Activated CD4-positive, alpha-beta T cell treated with anti-CD3 and anti-CD28 coated beads, Interleukin-2, Interleukin-4, amounts not matched to agents 100 ng/mL and 50 ng/mL, durations not matched to agents 16 hours and 8 hours (primary cell): ENCODE measurements at regions not wholly inside any gene's neighbourhood (a gene's known extent, or its start where the extent isn't known, plus 50 kb on each side); places are given as distances from the start of the nearest gene placed in this dataset.
"Not testable (repeated sequence)": the region's sequence is repeated elsewhere in the genome, so short reads cannot be mapped to it uniquely, and the experiment has no call there.

ENCODE experiments used
- DNase-seq: peaks from one replicate; pipeline ENCODE4 v3.0.0-alpha.2; 2020; ENCODE audit warnings: low spot score

DNA sequence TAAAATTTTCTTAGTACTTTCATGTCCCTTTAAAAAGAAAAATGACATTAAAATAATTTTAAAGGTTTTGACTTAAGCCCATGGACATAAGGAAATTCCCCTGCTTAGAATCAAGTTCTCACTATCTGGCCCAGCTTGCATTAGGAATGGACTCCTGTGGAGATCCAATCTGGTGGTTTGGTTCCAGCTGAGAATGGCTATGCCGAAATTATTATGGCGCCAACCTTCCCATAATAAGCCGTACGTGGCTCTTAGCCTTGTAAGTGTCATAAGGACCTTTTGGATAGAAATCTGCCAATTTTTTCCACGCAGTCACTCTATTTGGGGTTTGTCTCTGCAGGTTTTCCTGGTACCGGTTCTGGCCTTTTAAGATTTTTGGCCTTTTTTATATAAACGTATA lies 262.1 kb upstream of the MAF start:
- DNase-seq = no peak

DNA sequence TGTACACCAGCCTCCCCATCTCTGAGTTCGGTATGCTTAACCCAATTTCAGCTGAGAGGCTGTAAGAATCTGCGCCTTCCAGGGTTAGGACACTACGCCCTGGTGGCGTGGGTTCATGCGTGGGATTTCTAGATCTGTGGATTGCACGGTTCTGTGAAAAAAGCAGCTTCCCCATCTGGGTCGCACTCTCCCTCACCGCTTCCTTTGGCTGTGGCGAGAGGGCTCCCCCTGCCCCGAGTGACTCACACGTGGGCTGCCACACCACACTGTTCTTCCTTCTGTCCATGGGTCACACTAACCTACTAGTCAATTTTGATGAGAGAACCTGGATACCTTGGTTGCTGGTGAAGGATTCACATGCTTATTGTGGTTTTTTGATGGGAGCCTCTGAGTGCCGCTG lies 256.0 kb upstream of the MAF start:
- DNase-seq = no peak

- DNase-seq = no peak
Measured at GRCh38 chr16:79850348-79850747, 249.8 kb upstream of the MAF start.

- DNase-seq = no peak
Measured at GRCh38 chr16:79849119-79849518, 248.6 kb upstream of the MAF start.

GRCh38 chr16:79848719-79849118 lies 248.2 kb upstream of the MAF start:
- no peak for DNase-seq

DNA sequence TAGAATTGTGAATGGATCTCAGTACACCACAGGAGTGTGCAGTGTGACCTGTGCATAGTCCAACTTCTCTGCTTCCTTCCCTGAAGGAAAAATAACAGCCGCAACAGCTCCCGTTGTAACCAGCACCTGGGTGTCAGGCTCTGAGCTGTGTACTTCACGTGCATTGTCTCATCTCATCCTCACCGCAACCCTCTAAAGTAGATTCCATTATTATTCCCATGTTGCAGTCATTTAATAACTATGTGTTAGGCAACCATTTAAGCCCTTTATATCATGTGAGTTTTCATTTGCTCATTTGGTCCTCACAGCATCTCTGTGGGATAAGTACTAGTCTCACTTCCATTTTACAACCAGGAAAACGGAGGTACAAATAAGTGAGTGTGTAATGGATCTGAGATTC lies 247.0 kb upstream of the MAF start:
- no peak for DNase-seq

DNA sequence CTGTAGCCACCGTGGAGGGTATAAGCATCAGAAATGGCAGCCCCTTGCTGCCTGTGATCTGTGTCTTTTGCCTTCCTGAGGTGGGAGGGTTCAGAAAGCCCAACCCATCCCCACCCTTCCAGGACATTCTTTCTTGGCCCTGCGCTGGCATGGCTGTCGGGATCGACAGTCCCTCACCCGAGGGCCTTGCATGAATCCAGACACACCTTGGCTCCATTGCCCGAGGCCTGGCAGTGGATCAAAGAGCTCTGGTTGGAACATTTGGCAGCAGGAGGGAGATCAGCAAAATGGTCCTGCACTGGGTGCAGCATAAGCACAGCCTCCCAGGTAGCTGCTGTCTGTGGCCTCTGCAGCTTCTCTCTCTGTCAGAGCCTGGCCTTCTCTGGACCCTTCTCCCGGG lies 246.6 kb upstream of the MAF start:
- no peak for DNase-seq

DNA sequence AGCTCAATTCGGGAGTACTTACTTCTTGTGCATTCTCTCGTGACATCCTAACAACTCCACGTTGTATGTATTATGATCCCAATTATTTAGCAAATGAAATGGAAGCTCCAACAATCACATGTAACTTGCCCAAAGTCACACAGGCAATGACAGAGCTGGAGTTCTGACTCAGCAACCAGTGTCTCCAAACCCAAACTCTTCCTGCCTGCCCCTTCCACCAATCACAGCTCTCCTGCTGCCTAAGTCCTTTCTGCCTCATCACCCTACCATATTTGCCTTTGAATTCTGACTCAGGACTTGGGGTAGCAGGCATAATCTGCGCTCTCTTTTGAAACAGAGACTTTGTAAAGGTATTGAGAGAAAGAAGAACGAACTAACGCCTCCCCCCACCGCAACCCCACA lies 245.2 kb upstream of the MAF start:
- peak; percentile 58 for DNase-seq

DNA sequence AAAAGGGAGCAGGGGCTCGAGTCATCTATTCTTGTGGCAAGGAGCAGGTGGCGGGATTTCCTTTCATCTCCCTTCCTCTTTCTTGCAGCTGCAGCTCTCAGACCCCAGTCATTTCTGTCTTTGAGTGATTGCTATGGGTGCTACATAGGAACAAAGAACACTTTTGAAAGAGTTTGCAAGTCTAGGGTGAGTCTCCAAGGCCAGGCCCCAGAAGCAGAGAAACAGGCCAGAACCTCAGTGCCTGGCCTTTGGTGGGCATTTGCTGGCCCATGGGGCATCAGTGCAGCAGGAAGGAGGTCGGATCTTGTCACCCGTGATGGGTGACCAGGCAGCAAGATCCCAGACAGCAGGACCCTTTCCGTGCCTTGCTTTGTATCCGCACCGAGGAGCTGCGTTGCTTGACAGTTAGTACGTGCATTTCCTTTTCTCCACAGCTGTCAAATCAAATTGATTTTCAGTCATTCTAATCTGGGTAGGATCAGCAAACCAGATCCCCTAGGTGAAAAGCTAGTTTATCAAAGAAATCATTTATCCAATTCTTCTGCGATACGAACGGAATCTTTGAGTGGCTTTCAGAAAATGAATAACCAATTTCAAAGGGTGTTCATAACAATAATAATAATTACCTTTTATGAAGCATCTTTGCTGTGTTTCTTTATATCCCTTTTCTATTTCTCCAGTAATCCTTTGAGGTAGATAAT lies 244.6 kb upstream of the MAF start:
- DNase-seq = peak; percentile 51

- no peak for DNase-seq
Measured at GRCh38 chr16:79844603-79845002, 244.1 kb upstream of the MAF start.

- DNase-seq = peak; percentile 62
Measured at GRCh38 chr16:79843631-79844043, 243.1 kb upstream of the MAF start.

GRCh38 chr16:79843145-79843544 lies 242.6 kb upstream of the MAF start:
- no peak for DNase-seq

DNA sequence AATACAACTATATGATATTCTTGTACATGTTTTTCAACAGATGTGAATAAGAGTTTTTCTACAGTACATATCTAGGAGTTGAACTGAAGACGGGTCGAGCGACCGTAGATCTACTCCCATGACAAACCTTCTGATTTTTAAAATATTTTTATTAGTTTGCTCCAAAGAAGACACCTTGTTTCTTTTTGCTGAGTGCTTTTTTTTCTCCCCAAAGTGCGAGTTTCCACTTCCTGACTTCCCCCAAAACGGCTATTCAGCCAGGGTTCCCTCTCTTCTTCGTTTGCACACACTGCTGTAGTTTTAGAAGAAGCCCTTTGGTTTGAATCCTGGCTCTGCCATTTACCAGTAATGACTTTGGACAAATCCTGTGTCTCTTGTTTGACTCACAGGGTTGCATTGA lies 241.7 kb upstream of the MAF start:
- no peak for DNase-seq

GRCh38 chr16:79839466-79840341 lies 239.2 kb upstream of the MAF start:
- DNase-seq = no peak

- no peak for DNase-seq
Measured at GRCh38 chr16:79838496-79839259, 238.1 kb upstream of the MAF start.

DNA sequence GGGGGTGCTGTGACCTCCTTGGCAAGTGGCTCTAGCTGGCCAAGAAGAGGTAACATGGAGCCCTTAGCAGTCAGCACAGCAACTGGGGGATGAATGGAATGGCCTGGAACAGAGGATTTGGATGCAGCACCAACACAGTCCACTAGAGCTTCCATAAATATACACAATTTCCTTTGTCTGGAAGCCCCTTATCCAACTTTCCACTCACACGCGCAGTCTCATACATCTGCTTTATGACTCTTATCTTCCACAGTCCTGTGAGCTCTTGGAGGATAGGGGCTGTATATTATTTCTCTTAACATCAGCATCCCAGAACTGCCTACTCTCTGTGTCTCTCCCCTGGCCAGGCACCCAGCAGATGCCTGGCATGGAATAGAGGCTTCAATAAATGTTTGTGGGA lies 235.6 kb upstream of the MAF start:
- no peak for DNase-seq

- no peak for DNase-seq
Measured at GRCh38 chr16:79835194-79835593, 234.7 kb upstream of the MAF start.

GRCh38 chr16:79834720-79835119 lies 234.2 kb upstream of the MAF start:
- no peak for DNase-seq

- not testable (repeated sequence) for DNase-seq
Measured at GRCh38 chr16:79834003-79834402, 233.5 kb upstream of the MAF start.

DNA sequence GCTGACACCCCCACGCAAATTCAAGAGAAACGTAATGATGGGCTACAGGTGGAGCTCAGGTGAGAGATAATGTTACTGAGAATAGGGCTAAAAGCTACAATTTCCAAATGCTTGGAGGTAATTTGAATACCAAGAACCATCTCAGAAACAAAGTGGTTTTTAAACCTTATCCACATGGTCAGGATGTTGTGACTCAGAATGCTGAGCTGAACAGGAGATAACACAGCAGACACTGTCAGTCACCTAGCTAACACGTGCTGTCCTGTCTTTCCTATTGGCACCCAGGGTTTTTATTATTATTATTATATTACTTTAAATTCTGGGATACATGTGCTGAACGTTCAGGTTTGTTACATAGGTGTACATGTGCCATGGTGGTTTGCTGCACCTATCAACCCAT lies 233.0 kb upstream of the MAF start:
- DNase-seq = no peak

GRCh38 chr16:79826732-79827475 lies 226.4 kb upstream of the MAF start:
- DNase-seq = no peak

DNA sequence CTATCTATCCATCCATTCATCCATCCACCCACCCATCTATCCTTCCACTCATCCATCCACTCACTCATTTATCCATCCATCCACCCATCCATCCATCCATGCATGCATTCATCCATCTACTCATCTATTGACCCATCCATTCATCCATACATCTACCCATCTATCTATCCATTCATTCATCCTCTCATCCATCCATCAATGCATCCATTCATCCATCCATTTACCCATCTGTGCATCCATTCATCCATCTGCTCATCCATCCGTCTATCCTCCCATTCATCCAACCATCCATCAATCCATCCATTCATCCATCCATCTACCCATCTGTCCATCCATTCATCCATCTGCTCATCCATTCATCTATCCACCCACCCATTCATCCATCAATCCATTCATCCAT lies 224.5 kb upstream of the MAF start:
- DNase-seq = no peak
